Left ventricle myocardium superior (tissue), 1 donor: ENCODE measurements at regions not wholly inside any gene's neighbourhood (a gene's known extent, or its start where the extent isn't known, plus 50 kb on each side); places are given as distances from the start of the nearest gene placed in this dataset.
"Not testable (repeated sequence)": the region's sequence is repeated elsewhere in the genome, so short reads cannot be mapped to it uniquely, and the experiment has no call there.

ENCODE experiments used
- ATAC-seq: fragments of 200-7000 bp; cut with Tn5 transposase; one replicate; pipeline ENCODE4 v1.9.1; 2020; ENCODE audit warnings: mild to moderate bottlenecking, moderate library complexity
- DNase-seq: peaks from one replicate; pipeline ENCODE4 v3.0.0-alpha.2; 2020
- intact Hi-C: fragments of 100-400 bp; cut with micrococcal nuclease; formaldehyde crosslinking; loops from one replicate; pipeline ENCODE4 v1.11.0; 2022
- donor health status: DM: no; HTN: yes; CAD: no; lungs with severe emphysema.

GRCh38 chr2:224099861-224100643, 61.0 kb upstream of the SERPINE2 start:
- ATAC-seq (no peak), DNase-seq (no peak)
- intact Hi-C loops = no loop called here

- DNase-seq (peak; percentile 61), ATAC-seq (peak; percentile 56)
- intact Hi-C loops = no loop called here
These were observed 59.6 kb upstream of the SERPINE2 start for GRCh38 chr2:224098481-224099230.

- ATAC-seq (no peak), DNase-seq (no peak)
- intact Hi-C loops = no loop called here
These were observed 55.3 kb upstream of the SERPINE2 start for GRCh38 chr2:224094413-224094812.

GRCh38 chr2:224091671-224092070, 52.6 kb upstream of the SERPINE2 start:
- ATAC-seq, intact Hi-C loops, DNase-seq: not testable (repeated sequence)

GRCh38 chr2:224089606-224090005, 50.5 kb upstream of the SERPINE2 start:
- ATAC-seq = not testable (repeated sequence)

More at GRCh38 chr2:224089606-224090005, 50.5 kb upstream of the SERPINE2 start:
- intact Hi-C loops, DNase-seq: not testable (repeated sequence)
